Hematopoietic multipotent progenitor cell treated with erythropoietin and hydrocortisone succinate and interleukin-3 and kit ligand, for 8 days (in vitro differentiated cells): ENCODE measurements at regions not wholly inside any gene's neighbourhood (a gene's known extent, or its start where the extent isn't known, plus 50 kb on each side); places are given as distances from the start of the nearest gene placed in this dataset.

ENCODE experiments used
- DNase-seq: peaks from one replicate; pipeline ENCODE4 v3.0.0-alpha.2; 2015

GRCh38 chr10:128725531-128725930 lies 599.3 kb upstream of the MKI67 start:
- DNase-seq, result no peak

- no peak for DNase-seq
Measured at GRCh38 chr10:128727114-128727513, 600.9 kb upstream of the MKI67 start.

- no peak for DNase-seq
Measured at GRCh38 chr10:128729910-128730420, 603.7 kb upstream of the MKI67 start.

GRCh38 chr10:128730922-128731321 lies 604.7 kb upstream of the MKI67 start:
- DNase-seq, result no peak

GRCh38 chr10:128734161-128734560 lies 607.9 kb upstream of the MKI67 start:
- DNase-seq, result no peak

- no peak for DNase-seq
Measured at GRCh38 chr10:128734734-128735133, 608.5 kb upstream of the MKI67 start.

GRCh38 chr10:128735996-128736395 lies 609.8 kb upstream of the MKI67 start:
- no peak for DNase-seq

GRCh38 chr10:128738386-128738915 lies 612.2 kb upstream of the MKI67 start:
- no peak for DNase-seq

GRCh38 chr10:128739930-128740329 lies 613.7 kb upstream of the MKI67 start:
- DNase-seq, result no peak

- DNase-seq, result no peak
Measured at GRCh38 chr10:128741180-128741579, 615.0 kb upstream of the MKI67 start.

- no peak for DNase-seq
Measured at GRCh38 chr10:128741680-128742079, 615.5 kb upstream of the MKI67 start.

GRCh38 chr10:128744092-128744491 lies 617.9 kb upstream of the MKI67 start:
- no peak for DNase-seq

- DNase-seq, result no peak
Measured at GRCh38 chr10:128744811-128745305, 618.6 kb upstream of the MKI67 start.

GRCh38 chr10:128747582-128748346 lies 621.5 kb upstream of the MKI67 start:
- no peak for DNase-seq

- DNase-seq, result no peak
Measured at GRCh38 chr10:128751284-128751683, 625.1 kb upstream of the MKI67 start.

- no peak for DNase-seq
Measured at GRCh38 chr10:128751851-128752250, 625.6 kb upstream of the MKI67 start.

GRCh38 chr10:128759174-128759573 lies 633.0 kb upstream of the MKI67 start:
- no peak for DNase-seq

- DNase-seq, result no peak
Measured at GRCh38 chr10:128763588-128763987, 637.4 kb upstream of the MKI67 start.

- no peak for DNase-seq
Measured at GRCh38 chr10:128764190-128764589, 638.0 kb upstream of the MKI67 start.

GRCh38 chr10:128766915-128767314 lies 640.7 kb upstream of the MKI67 start:
- no peak for DNase-seq

GRCh38 chr10:128774979-128775378 lies 648.8 kb upstream of the MKI67 start:
- DNase-seq, result no peak

- no peak for DNase-seq
Measured at GRCh38 chr10:128775743-128776142, 649.5 kb upstream of the MKI67 start.

GRCh38 chr10:128776673-128777252 lies 650.5 kb upstream of the MKI67 start:
- DNase-seq, result no peak

GRCh38 chr10:128777342-128777741 lies 651.1 kb upstream of the MKI67 start:
- DNase-seq, result no peak
